H1 (cell line): ENCODE measurements at regions not wholly inside any gene's neighbourhood (a gene's known extent, or its start where the extent isn't known, plus 50 kb on each side); places are given as distances from the start of the nearest gene placed in this dataset.

Source experiments
- CTCF ChIA-PET: fragments of 300-600 bp; sonication (Branson Sonifier 250); formaldehyde crosslinking; loops from one replicate; lab custom pipeline; 2021; ENCODE audit not compliant: partially characterized antibody; lab: Charles Lee
- POLR2A ChIA-PET: fragments of 300-600 bp; sonication (Branson Sonifier 250); formaldehyde crosslinking; loops from one replicate; lab custom pipeline; 2021; ENCODE audit warnings: inconsistent platforms; ENCODE audit not compliant: partially characterized antibody; lab: Charles Lee
- DNase-seq, 2 experiments: peaks; one replicate each; pipeline versions ENCODE4 v3.0.0 to v3.0.0-alpha.2; 2010 to 2022; ENCODE audit warnings: low spot score in 2 of 2, low read depth in 1 of 2, mixed read lengths in 1 of 2
- FAIRE-seq: peaks from 2 replicates; lab custom pipeline; 2011; peaks lifted over from hg19 to GRCh38; lab: Jason Lieb, UNC
- H2AFZ ChIP-seq: 2 replicates; pipeline ENCODE4 v1.8.1; 2012; ENCODE audit warnings: low read length, inconsistent platforms
- H2AK5ac ChIP-seq: 2 replicates; pipeline ENCODE4 v1.6.1; 2013; ENCODE audit warnings: low read depth, low read length
- H2BK120ac ChIP-seq: replicated peaks from 2 replicates; pipeline ENCODE3; 2013; ENCODE audit warnings: low read depth, low read length, inconsistent platforms
- H2BK12ac ChIP-seq: 2 replicates; pipeline ENCODE4 v1.6.1; 2013; ENCODE audit warnings: low read depth, low read length
- H2BK15ac ChIP-seq: 2 replicates; pipeline ENCODE4 v1.6.1; 2013; ENCODE audit warnings: low read length
- H2BK20ac ChIP-seq: 2 replicates; pipeline ENCODE4 v1.6.1; 2013; ENCODE audit warnings: low read length
- H2BK5ac ChIP-seq: 2 replicates; pipeline ENCODE4 v1.6.1; 2013; ENCODE audit warnings: low read depth, low read length
- H3K14ac ChIP-seq: 2 replicates; pipeline ENCODE4 v1.6.1; 2013; ENCODE audit warnings: inconsistent platforms; ENCODE audit not compliant: insufficient read length
- H3K18ac ChIP-seq: 2 replicates; pipeline ENCODE4 v1.6.1; 2013; ENCODE audit warnings: low read length; ENCODE audit errors: extremely low read depth
- H3K23ac ChIP-seq: 2 replicates; pipeline ENCODE4 v1.6.1; 2013; ENCODE audit warnings: inconsistent platforms; ENCODE audit not compliant: insufficient read length
- H3K23me2 ChIP-seq: 2 replicates; pipeline ENCODE4 v1.6.1; 2013; ENCODE audit warnings: low read depth, low read length
- H3K27ac ChIP-seq: 2 replicates; pipeline ENCODE4 v1.6.1; 2011; ENCODE audit warnings: low read depth, low read length, inconsistent platforms
- H3K27me3 ChIP-seq, 4 experiments: replicated peaks in 1 of 4; 1 replicate in 1 of 4; 2 replicates in 3 of 4; pipeline versions ENCODE4 v1.6.1 to v1.8.1; 2011 to 2013; ENCODE audit warnings: low read length in 3 of 4, mild to moderate bottlenecking in 3 of 4, inconsistent platforms in 2 of 4, mixed read lengths in 2 of 4, moderate library complexity in 1 of 4; ENCODE audit not compliant: control insufficient read depth in 3 of 4, insufficient read depth in 3 of 4; ENCODE audit errors: extremely low read depth in 1 of 4
- H3K36me3 ChIP-seq, 4 experiments: 2 replicates each; pipeline versions ENCODE4 v1.6.1 to v1.8.1; 2011 to 2013; ENCODE audit warnings: mild to moderate bottlenecking in 4 of 4, low read length in 3 of 4, moderate library complexity in 2 of 4, control low read depth in 1 of 4, inconsistent platforms in 1 of 4; ENCODE audit not compliant: insufficient read depth in 4 of 4, control insufficient read depth in 2 of 4
- H3K4ac ChIP-seq: replicated peaks from 2 replicates; pipeline ENCODE3; 2013; ENCODE audit warnings: low read length, low read depth, mixed read lengths, inconsistent platforms; ENCODE audit not compliant: insufficient read length
- H3K4me1 ChIP-seq, 4 experiments: replicated peaks in 1 of 4; 1 replicate in 1 of 4; 2 replicates in 3 of 4; pipeline versions ENCODE4 v1.6.1 to v1.8.1; 2011 to 2013; ENCODE audit warnings: low read length in 3 of 4, inconsistent platforms in 2 of 4, mixed read lengths in 1 of 4; ENCODE audit not compliant: insufficient read depth in 4 of 4, control insufficient read depth in 3 of 4
- H3K4me2 ChIP-seq, 2 experiments: 2 replicates each; pipeline versions ENCODE4 v1.6.1 to v1.8.1; 2011 to 2013; ENCODE audit warnings: low read depth in 2 of 2, low read length in 2 of 2, control low read depth in 1 of 2, inconsistent platforms in 1 of 2, mild to moderate bottlenecking in 1 of 2; ENCODE audit not compliant: insufficient read depth in 1 of 2
- H3K4me3 ChIP-seq, 4 experiments: fragments of 200-600, 300-600 bp in 1 of 4; sonication (generic), shearing (Covaris generic), sonication (Bioruptor Twin) in 1 of 4; 2 replicates each; pipeline versions ENCODE4 v1.5.1 to v1.8.1; 2011 to 2016; ENCODE audit warnings: low read length in 4 of 4, low read depth in 3 of 4, control low read depth in 2 of 4, inconsistent platforms in 2 of 4, mild to moderate bottlenecking in 2 of 4, mixed read lengths in 1 of 4, moderate library complexity in 1 of 4; ENCODE audit not compliant: insufficient read depth in 2 of 4; ENCODE audit errors: extremely low read depth in 1 of 4
- H3K56ac ChIP-seq: replicated peaks from 2 replicates; pipeline ENCODE3; 2013; ENCODE audit warnings: low read depth, mild to moderate bottlenecking, mixed read lengths, low read length, inconsistent platforms; ENCODE audit not compliant: insufficient read length
- H3K79me1 ChIP-seq: 2 replicates; pipeline ENCODE4 v1.6.1; 2013; ENCODE audit warnings: low read depth, low read length, control low read depth
- H3K79me2 ChIP-seq, 2 experiments: 2 replicates each; pipeline versions ENCODE4 v1.6.1 to v1.8.1; 2012 to 2013; ENCODE audit warnings: low read length in 2 of 2, mild to moderate bottlenecking in 2 of 2, inconsistent platforms in 1 of 2; ENCODE audit not compliant: insufficient read depth in 2 of 2, control insufficient read depth in 1 of 2
- H3K9ac ChIP-seq, 4 experiments: replicated peaks in 1 of 4; 1 replicate in 1 of 4; 2 replicates in 3 of 4; pipeline versions ENCODE4 v1.6.1 to v1.8.1; 2011 to 2013; ENCODE audit warnings: low read depth in 3 of 4, low read length in 3 of 4, control low read depth in 2 of 4, mild to moderate bottlenecking in 2 of 4, moderate library complexity in 2 of 4, inconsistent platforms in 1 of 4; ENCODE audit errors: extremely low read depth in 1 of 4
- H3K9me3 ChIP-seq, 2 experiments: 2 replicates each; pipeline versions ENCODE4 v1.6.1 to v1.8.1; 2012 to 2013; ENCODE audit warnings: mild to moderate bottlenecking in 2 of 2, moderate library complexity in 2 of 2, control low read depth in 1 of 2, inconsistent platforms in 1 of 2, low read depth in 1 of 2, low read length in 1 of 2, mixed read lengths in 1 of 2; ENCODE audit not compliant: insufficient read depth in 2 of 2
- H4K20me1 ChIP-seq, 2 experiments: replicated peaks in 1 of 2; 2 replicates each; pipeline versions ENCODE3 to v1.8.1; 2011 to 2013; ENCODE audit warnings: inconsistent platforms in 2 of 2, low read length in 2 of 2, mild to moderate bottlenecking in 1 of 2; ENCODE audit not compliant: insufficient read depth in 2 of 2, control insufficient read depth in 1 of 2
- H4K5ac ChIP-seq: 2 replicates; pipeline ENCODE4 v1.6.1; 2013; ENCODE audit warnings: low read length, low read depth, mixed read lengths, inconsistent platforms; ENCODE audit not compliant: insufficient read length
- H4K8ac ChIP-seq: 2 replicates; pipeline ENCODE4 v1.8.0; 2013; ENCODE audit warnings: mild to moderate bottlenecking, moderate library complexity, low read length, inconsistent platforms; ENCODE audit not compliant: insufficient read depth; ENCODE audit errors: extremely low read depth
- H4K91ac ChIP-seq: replicated peaks from 2 replicates; pipeline ENCODE3; 2013; ENCODE audit warnings: low read length, mixed read lengths, inconsistent platforms; ENCODE audit not compliant: insufficient read length
- BRCA1 ChIP-seq: IDR thresholded peaks from 2 replicates; pipeline ENCODE4 v1.6.1; 2012; ENCODE audit warnings: low read depth, low read length, improper control_type of control experiment
- CREB1 ChIP-seq: IDR thresholded peaks from 2 replicates; pipeline ENCODE4 v1.6.1; 2012; ENCODE audit warnings: inconsistent platforms
- HDAC6 ChIP-seq: IDR thresholded peaks from one replicate; pipeline ENCODE4 v1.7.1; 2012; ENCODE audit warnings: low read depth, mild to moderate bottlenecking, inconsistent platforms, low read length, moderate library complexity
- MAFK ChIP-seq: IDR thresholded peaks from 2 replicates; pipeline ENCODE4 v1.6.1; 2012; ENCODE audit warnings: low read depth, mild to moderate bottlenecking, improper control_type of control experiment, low read length
- PHF8 ChIP-seq: fragments of 200-600 bp; sonication (generic); conservative IDR thresholded peaks from 2 replicates; pipeline ENCODE4 v1.7.1; 2012; ENCODE audit warnings: low read depth, mild to moderate bottlenecking, inconsistent platforms, low read length, moderate library complexity
- SP4 ChIP-seq: IDR thresholded peaks from 2 replicates; pipeline ENCODE4 v1.6.1; 2012; ENCODE audit warnings: low read length, inconsistent platforms
- YY1 ChIP-seq: IDR thresholded peaks from 2 replicates; pipeline ENCODE4 v1.6.1; 2011; ENCODE audit warnings: low read depth, mild to moderate bottlenecking, low read length
- WGBS, 2 experiments: shearing (Covaris generic) in 1 of 2; methylation state at CpG; one replicate each; pipeline versions ENCODE4 v1.1.6 to v1.1.7; 2013 to 2015; ENCODE audit warnings: low lambda C conversion rate in 2 of 2, mixed read lengths in 2 of 2, inconsistent platforms in 1 of 2, low coverage in 1 of 2, missing lambda C conversion rate in 1 of 2; ENCODE audit not compliant: insufficient replicate concordance in 2 of 2, insufficient coverage in 1 of 2, insufficient read length in 1 of 2; ENCODE audit errors: extremely low coverage in 1 of 2, missing lambda C conversion rate in 1 of 2; 5-methylcytosine and 5-hydroxymethylcytosine counted together
- TF ChIP-seq, protein P1 (sequence below): IDR thresholded peaks from 2 replicates; pipeline ENCODE4 v1.6.1; 2011; ENCODE audit warnings: low read length, improper control_type of control experiment

- H3K9me3 ChIP-seq, result no peaks in the 10 kb centered on the region
- H4K91ac ChIP-seq, result no peak overlapping the region
- H4K5ac ChIP-seq, result no peak overlapping the region
- no peak overlapping the region for H2BK12ac ChIP-seq
- H3K23ac ChIP-seq, result no peak overlapping the region
- no peaks in the 10 kb centered on the region for H3K79me1 ChIP-seq
- H4K8ac ChIP-seq, result no peak overlapping the region
- no peak overlapping the region for H2AFZ ChIP-seq
- H3K23me2 ChIP-seq, result no peaks in the 10 kb centered on the region
- H3K36me3 ChIP-seq, result no peaks in the 10 kb centered on the region
- DNase-seq (no peak), FAIRE-seq (no peak)
- no peak overlapping the region for H3K14ac ChIP-seq
- no peaks in the 10 kb centered on the region for H3K4me1 ChIP-seq
- no peak overlapping the region for H3K9ac ChIP-seq
- H3K4me3 ChIP-seq, result no peak overlapping the region
- H3K27me3 ChIP-seq, result no peaks in the 10 kb centered on the region
- H3K18ac ChIP-seq, result no peak overlapping the region
- ChIA-PET CTCF (no interaction called here), POLR2A (no interaction called here)
- no peak overlapping the region for H3K27ac ChIP-seq
- H2BK20ac ChIP-seq, result no peak overlapping the region
- TF ChIP-seq SP4 (no peak), CREB1 (no peak), HDAC6 (no peak), MAFK (no peak), PHF8 (no peak), BRCA1 (no peak), YY1 (no peak)
- TF ChIP-seq, protein P1, sequence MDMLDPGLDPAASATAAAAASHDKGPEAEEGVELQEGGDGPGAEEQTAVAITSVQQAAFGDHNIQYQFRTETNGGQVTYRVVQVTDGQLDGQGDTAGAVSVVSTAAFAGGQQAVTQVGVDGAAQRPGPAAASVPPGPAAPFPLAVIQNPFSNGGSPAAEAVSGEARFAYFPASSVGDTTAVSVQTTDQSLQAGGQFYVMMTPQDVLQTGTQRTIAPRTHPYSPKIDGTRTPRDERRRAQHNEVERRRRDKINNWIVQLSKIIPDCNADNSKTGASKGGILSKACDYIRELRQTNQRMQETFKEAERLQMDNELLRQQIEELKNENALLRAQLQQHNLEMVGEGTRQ, result no peak
- H2BK120ac ChIP-seq, result no peak overlapping the region
- H3K56ac ChIP-seq, result no peak overlapping the region
- H2BK15ac ChIP-seq, result no peak overlapping the region
- H3K4ac ChIP-seq, result no peak overlapping the region
- no peak overlapping the region for H3K4me2 ChIP-seq
- H4K20me1 ChIP-seq, result no peaks in the 10 kb centered on the region
- no peak overlapping the region for H2AK5ac ChIP-seq
- H2BK5ac ChIP-seq, result no peak overlapping the region
- WGBS, 2 experiments, result 45% methylated on average over 2 of the region's 2 CpGs; no CpG with 5 or more reads in 1 of the 2 experiments
- no peaks in the 10 kb centered on the region for H3K79me2 ChIP-seq
Observed at GRCh38 chr5:106894964-106895363, 775.8 kb downstream of the EFNA5 start.
